ENCODE measurements at regions not wholly inside any gene's neighbourhood (a gene's known extent, or its start where the extent isn't known, plus 50 kb on each side); places are given as distances from the start of the nearest gene placed in this dataset.
A peak's percentile ranks its signal among the peaks of the same experiment; 100 is the strongest.

GRCh38 chr15:98528046-98528725 is 120.2 kb upstream of the IGF1R start:
- H3K4me1 Mint-ChIP-seq, result peaks cover 19% of the 10 kb centered on the region
- H3K27me3 Mint-ChIP-seq (ENCODE audit: low read depth), result no peaks in the 10 kb centered on the region

GRCh38 chr15:98529205-98530145 is 118.9 kb upstream of the IGF1R start:
- H3K36me3 Mint-ChIP-seq, result no peaks in the 10 kb centered on the region
- peaks cover 11% of the 10 kb centered on the region for H3K4me1 Mint-ChIP-seq
- DNase-seq (ENCODE audit: low spot score), result no peak
- POLR2A ChIA-PET, result interaction anchor here (0.6 kb wide), 1 partner anchor 272 kb away, joined by 3 read pairs; no protein-coding TSS in a partner anchor
- H3K9me3 Mint-ChIP-seq, result no peaks in the 10 kb centered on the region
- TF ChIP-seq SMAD3 (CRISPR knock-in tag; IDR thresholded peaks at IDR 0.05; ENCODE audit: borderline replicate concordance) (no peak), USF2 (CRISPR knock-in tag; IDR thresholded peaks at IDR 0.05) (no peak), ESRRA (CRISPR knock-in tag; IDR thresholded peaks at IDR 0.05; ENCODE audit: borderline replicate concordance) (no peak), NR3C1 (CRISPR knock-in tag; conservative IDR thresholded peaks at IDR 0.05; ENCODE audit: low read depth) (no peak), ZBTB43 (CRISPR knock-in tag; IDR thresholded peaks at IDR 0.05) (no peak), ATF1 (CRISPR knock-in tag; IDR thresholded peaks at IDR 0.05) (no peak), PREB (CRISPR knock-in tag; IDR thresholded peaks at IDR 0.05; ENCODE audit: borderline replicate concordance) (no peak), ELF4 (CRISPR knock-in tag; IDR thresholded peaks at IDR 0.05; ENCODE audit: low read depth) (no peak), IRF1 (CRISPR knock-in tag; IDR thresholded peaks at IDR 0.05) (no peak), NR2C2 (CRISPR knock-in tag; IDR thresholded peaks at IDR 0.05) (no peak), SP1 (CRISPR knock-in tag; conservative IDR thresholded peaks at IDR 0.05) (no peak), PRDM15 (CRISPR knock-in tag; IDR thresholded peaks at IDR 0.05) (no peak)
- no peaks in the 10 kb centered on the region for H3K27me3 Mint-ChIP-seq (ENCODE audit: low read depth)
- no peak overlapping the region for H3K27ac Mint-ChIP-seq
- H3K4me3 Mint-ChIP-seq, result no peak overlapping the region
- CTCF ChIA-PET, result no interaction called here
- no peak for ATAC-seq

More at GRCh38 chr15:98528046-98528725, 120.2 kb upstream of the IGF1R start:
- ATAC-seq, result no peak
- Mint-ChIP-seq H3K27ac (no peak overlapping the region), H3K9me3 (no peaks in the 10 kb centered on the region), H3K4me3 (no peak overlapping the region), H3K36me3 (no peaks in the 10 kb centered on the region)
- POLR2A ChIA-PET, result no interaction called here
- no peak for DNase-seq (ENCODE audit: low spot score)
- 0 out of 2 replicates have a peak, but pooled peaks have one; percentile 29 for TF ChIP-seq GABPB1 (CRISPR knock-in tag; IDR thresholded peaks at IDR 0.05)
- no peak for TF ChIP-seq CTCF (IDR thresholded peaks at IDR 0.05)
- TF ChIP-seq OVOL2 (CRISPR knock-in tag; IDR thresholded peaks at IDR 0.05; ENCODE audit: borderline replicate concordance), result no peak
- CTCF ChIA-PET, result interaction anchor here (1.2 kb wide), 1 partner anchor 9 kb away, joined by 6 read pairs; no protein-coding TSS in a partner anchor

Data from WTC11 (cell line).